ENCODE measurements at regions not wholly inside any gene's neighbourhood (a gene's known extent, or its start where the extent isn't known, plus 50 kb on each side); places are given as distances from the start of the nearest gene placed in this dataset.

DNA sequence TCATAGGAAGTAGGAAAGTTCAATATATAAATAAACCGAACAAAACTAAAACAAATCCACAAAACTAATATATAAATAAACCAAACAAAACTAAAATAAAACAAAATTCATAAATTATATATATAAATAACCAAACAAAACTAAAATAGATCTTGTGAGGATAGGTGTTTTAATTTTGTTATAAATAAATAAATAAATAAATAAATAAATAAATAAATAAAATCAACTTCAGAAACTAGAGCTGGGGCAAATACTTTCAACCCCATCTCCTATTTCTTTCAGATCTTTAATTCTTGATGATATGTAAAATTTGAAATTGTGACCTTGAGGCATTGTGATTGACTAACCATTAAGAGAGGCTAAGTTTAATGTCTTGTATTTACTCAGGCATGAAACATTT is 416.1 kb downstream of the SAMD5 start (continued):
- TF ChIP-seq OVOL2 (CRISPR knock-in tag; IDR thresholded peaks at IDR 0.05; ENCODE audit: borderline replicate concordance): no peak
- TF ChIP-seq, protein P1, sequence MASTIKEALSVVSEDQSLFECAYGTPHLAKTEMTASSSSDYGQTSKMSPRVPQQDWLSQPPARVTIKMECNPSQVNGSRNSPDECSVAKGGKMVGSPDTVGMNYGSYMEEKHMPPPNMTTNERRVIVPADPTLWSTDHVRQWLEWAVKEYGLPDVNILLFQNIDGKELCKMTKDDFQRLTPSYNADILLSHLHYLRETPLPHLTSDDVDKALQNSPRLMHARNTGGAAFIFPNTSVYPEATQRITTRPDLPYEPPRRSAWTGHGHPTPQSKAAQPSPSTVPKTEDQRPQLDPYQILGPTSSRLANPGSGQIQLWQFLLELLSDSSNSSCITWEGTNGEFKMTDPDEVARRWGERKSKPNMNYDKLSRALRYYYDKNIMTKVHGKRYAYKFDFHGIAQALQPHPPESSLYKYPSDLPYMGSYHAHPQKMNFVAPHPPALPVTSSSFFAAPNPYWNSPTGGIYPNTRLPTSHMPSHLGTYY (CRISPR knock-in tag; IDR thresholded peaks at IDR 0.05): no peak
- TF ChIP-seq, protein P2, sequence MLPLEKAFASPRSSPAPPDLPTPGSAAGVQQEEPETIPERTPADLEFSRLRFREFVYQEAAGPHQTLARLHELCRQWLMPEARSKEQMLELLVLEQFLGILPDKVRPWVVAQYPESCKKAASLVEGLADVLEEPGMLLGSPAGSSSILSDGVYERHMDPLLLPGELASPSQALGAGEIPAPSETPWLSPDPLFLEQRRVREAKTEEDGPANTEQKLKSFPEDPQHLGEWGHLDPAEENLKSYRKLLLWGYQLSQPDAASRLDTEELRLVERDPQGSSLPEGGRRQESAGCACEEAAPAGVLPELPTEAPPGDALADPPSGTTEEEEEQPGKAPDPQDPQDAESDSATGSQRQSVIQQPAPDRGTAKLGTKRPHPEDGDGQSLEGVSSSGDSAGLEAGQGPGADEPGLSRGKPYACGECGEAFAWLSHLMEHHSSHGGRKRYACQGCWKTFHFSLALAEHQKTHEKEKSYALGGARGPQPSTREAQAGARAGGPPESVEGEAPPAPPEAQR (CRISPR knock-in tag; IDR thresholded peaks at IDR 0.05): no peak
- TF ChIP-seq SOX15 (CRISPR knock-in tag; IDR thresholded peaks at IDR 0.05): no peak
- TF ChIP-seq GTF2I (CRISPR knock-in tag; conservative IDR thresholded peaks at IDR 0.05): no peak

DNA sequence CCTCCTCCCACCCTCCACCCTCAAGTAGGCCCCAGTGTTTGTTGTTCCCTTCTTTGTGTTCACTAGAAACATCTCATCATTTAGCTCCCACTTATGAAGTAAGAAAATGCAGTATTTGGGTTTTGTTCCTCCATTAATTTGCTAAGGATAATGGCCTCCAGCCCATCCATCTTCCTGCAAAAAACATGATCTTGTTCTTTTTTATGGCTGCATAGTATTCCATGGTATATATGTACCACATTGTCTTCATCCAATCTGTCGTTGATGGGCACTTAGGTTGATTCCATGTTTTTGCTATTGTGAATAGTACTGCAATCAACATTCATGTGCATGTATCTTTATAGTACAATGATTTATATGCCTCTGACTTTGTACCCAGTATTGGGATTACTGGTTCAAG is 416.8 kb upstream of the SASH1 start:
- TF ChIP-seq MXD4 (CRISPR knock-in tag; IDR thresholded peaks at IDR 0.05; ENCODE audit: borderline replicate concordance): no peak
- POLR2A ChIA-PET: no interaction called here
- Mint-ChIP-seq H3K4me3 (no peak overlapping the region), H3K27me3 (ENCODE audit: low read depth) (no peaks in the 10 kb centered on the region), H3K9me3 (peaks cover 35% of the 10 kb centered on the region), H3K36me3 (peaks cover 10% of the 10 kb centered on the region), H3K27ac (no peak overlapping the region), H3K4me1 (peaks cover 6% of the 10 kb centered on the region; the same call in 1 of the 2 replicates)
- CTCF ChIA-PET: no interaction called here
- ATAC-seq (no peak), DNase-seq (ENCODE audit: low spot score) (no peak)

DNA sequence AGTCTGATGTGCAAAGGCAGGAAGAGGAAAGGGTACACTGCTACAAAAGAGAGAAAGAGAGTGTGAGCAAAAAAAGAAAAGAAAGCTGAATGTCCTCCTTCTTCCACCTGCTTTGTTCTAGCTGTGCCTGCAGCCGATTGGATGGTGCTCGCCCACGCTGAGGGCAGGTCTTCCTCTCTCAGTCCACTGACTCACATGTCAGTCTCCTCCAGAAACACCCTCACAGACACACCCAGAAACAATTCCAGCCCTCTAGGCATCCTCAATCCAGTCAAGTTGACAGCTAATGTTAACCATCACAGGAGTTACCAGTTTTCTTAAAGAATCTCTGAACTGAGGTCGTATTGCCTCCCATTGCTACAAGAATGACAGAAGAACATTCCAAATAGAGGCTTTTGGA is 411.9 kb upstream of the SASH1 start:
- ATAC-seq (peak; percentile 79), DNase-seq (ENCODE audit: low spot score) (no peak)
- Mint-ChIP-seq H3K9me3 (peaks cover 33% of the 10 kb centered on the region), H3K36me3 (peaks cover 9% of the 10 kb centered on the region), H3K27me3 (ENCODE audit: low read depth) (no peaks in the 10 kb centered on the region), H3K4me1 (no peaks in the 10 kb centered on the region), H3K27ac (no peak overlapping the region), H3K4me3 (no peak overlapping the region)
- POLR2A ChIA-PET: no interaction called here
- CTCF ChIA-PET: no interaction called here
- TF ChIP-seq NFE2L1 (CRISPR knock-in tag; IDR thresholded peaks at IDR 0.05): no peak

DNA sequence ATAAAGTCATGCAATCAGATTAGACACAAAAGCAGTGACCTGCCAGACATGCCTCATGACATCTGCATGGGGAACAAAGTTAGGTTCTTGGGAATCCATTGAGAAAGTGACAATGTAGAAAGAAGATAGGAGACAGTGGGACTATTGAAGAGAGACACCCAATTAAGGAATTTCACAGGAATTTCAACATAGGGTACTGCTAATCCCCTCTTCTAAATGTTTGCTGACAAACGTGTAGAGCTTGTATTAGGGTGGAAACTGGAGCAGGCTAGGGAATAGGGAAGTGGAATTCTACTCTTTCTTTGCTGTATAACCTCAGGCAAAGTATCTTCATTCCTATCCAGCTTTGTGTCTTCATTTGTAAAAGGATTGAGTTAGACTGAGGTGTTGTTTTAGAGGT is 409.4 kb upstream of the SASH1 start:
- no peak overlapping the region for H3K27ac Mint-ChIP-seq
- DNase-seq (ENCODE audit: low spot score) (no peak), ATAC-seq (no peak; the same call in 1 of the 2 replicates)
- H3K27me3 Mint-ChIP-seq (ENCODE audit: low read depth): no peaks in the 10 kb centered on the region
- ChIA-PET CTCF (no interaction called here), POLR2A (no interaction called here)
- H3K4me1 Mint-ChIP-seq: no peaks in the 10 kb centered on the region
- peaks cover 6% of the 10 kb centered on the region; the same call in 1 of the 2 replicates for H3K36me3 Mint-ChIP-seq
- H3K9me3 Mint-ChIP-seq: peaks cover 8% of the 10 kb centered on the region
- H3K4me3 Mint-ChIP-seq: no peak overlapping the region
- TF ChIP-seq GTF2I (CRISPR knock-in tag; conservative IDR thresholded peaks at IDR 0.05) (no peak), CBFB (CRISPR knock-in tag; IDR thresholded peaks at IDR 0.05; ENCODE audit: low read depth) (no peak), ZNF416 (CRISPR knock-in tag; IDR thresholded peaks at IDR 0.05) (no peak), KAT7 (CRISPR knock-in tag; IDR thresholded peaks at IDR 0.05; ENCODE audit: borderline replicate concordance) (no peak), MXD4 (CRISPR knock-in tag; IDR thresholded peaks at IDR 0.05; ENCODE audit: borderline replicate concordance) (no peak), EMX1 (CRISPR knock-in tag; IDR thresholded peaks at IDR 0.05) (no peak), OVOL2 (CRISPR knock-in tag; IDR thresholded peaks at IDR 0.05; ENCODE audit: borderline replicate concordance) (no peak), ZNF317 (CRISPR knock-in tag; IDR thresholded peaks at IDR 0.05; ENCODE audit: borderline replicate concordance, low read depth) (no peak)
- TF ChIP-seq, protein P3, sequence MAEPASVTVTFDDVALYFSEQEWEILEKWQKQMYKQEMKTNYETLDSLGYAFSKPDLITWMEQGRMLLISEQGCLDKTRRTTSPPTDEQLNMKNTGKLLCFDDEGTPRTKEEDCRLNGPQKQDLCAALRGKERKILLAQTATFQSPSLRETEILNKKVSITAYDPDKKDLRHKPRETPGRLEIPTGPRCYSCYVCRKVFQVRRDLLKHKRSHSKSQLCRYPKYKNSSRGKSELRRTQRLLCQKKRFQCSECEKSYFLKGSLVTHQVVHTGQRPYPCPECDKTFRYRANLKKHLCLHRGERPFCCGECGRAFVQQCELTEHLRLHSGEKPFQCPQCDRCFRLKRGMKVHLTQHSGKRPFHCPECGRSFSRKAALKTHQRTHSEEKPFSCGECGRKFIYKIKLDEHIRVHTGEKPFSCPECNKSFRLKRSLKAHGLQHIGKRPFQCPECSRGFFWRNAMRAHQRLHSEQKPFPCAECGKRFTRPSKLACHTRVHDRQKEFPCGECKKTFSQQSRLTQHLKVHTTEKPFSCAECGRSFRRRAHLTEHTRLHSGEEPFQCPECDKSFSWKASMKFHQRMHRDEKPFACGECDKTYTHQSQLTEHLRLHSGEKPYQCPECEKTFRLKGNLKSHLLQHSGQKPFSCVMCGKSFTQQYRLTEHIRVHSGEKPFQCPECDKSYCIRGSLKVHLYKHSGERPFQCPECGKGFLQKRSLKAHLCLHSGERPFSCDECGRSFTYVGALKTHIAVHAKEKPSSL (CRISPR knock-in tag; conservative IDR thresholded peaks at IDR 0.05): no peak
- TF ChIP-seq, protein P4, sequence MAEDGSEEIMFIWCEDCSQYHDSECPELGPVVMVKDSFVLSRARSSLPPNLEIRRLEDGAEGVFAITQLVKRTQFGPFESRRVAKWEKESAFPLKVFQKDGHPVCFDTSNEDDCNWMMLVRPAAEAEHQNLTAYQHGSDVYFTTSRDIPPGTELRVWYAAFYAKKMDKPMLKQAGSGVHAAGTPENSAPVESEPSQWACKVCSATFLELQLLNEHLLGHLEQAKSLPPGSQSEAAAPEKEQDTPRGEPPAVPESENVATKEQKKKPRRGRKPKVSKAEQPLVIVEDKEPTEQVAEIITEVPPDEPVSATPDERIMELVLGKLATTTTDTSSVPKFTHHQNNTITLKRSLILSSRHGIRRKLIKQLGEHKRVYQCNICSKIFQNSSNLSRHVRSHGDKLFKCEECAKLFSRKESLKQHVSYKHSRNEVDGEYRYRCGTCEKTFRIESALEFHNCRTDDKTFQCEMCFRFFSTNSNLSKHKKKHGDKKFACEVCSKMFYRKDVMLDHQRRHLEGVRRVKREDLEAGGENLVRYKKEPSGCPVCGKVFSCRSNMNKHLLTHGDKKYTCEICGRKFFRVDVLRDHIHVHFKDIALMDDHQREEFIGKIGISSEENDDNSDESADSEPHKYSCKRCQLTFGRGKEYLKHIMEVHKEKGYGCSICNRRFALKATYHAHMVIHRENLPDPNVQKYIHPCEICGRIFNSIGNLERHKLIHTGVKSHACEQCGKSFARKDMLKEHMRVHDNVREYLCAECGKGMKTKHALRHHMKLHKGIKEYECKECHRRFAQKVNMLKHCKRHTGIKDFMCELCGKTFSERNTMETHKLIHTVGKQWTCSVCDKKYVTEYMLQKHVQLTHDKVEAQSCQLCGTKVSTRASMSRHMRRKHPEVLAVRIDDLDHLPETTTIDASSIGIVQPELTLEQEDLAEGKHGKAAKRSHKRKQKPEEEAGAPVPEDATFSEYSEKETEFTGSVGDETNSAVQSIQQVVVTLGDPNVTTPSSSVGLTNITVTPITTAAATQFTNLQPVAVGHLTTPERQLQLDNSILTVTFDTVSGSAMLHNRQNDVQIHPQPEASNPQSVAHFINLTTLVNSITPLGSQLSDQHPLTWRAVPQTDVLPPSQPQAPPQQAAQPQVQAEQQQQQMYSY (CRISPR knock-in tag; IDR thresholded peaks at IDR 0.05): no peak
- TF ChIP-seq, protein P5, sequence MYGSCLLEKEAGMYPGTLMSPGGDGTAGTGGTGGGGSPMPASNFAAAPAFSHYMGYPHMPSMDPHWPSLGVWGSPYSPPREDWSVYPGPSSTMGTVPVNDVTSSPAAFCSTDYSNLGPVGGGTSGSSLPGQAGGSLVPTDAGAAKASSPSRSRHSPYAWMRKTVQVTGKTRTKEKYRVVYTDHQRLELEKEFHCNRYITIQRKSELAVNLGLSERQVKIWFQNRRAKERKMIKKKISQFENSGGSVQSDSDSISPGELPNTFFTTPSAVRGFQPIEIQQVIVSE (CRISPR knock-in tag; IDR thresholded peaks at IDR 0.05; ENCODE audit: borderline replicate concordance): no peak
- TF ChIP-seq, protein P6, sequence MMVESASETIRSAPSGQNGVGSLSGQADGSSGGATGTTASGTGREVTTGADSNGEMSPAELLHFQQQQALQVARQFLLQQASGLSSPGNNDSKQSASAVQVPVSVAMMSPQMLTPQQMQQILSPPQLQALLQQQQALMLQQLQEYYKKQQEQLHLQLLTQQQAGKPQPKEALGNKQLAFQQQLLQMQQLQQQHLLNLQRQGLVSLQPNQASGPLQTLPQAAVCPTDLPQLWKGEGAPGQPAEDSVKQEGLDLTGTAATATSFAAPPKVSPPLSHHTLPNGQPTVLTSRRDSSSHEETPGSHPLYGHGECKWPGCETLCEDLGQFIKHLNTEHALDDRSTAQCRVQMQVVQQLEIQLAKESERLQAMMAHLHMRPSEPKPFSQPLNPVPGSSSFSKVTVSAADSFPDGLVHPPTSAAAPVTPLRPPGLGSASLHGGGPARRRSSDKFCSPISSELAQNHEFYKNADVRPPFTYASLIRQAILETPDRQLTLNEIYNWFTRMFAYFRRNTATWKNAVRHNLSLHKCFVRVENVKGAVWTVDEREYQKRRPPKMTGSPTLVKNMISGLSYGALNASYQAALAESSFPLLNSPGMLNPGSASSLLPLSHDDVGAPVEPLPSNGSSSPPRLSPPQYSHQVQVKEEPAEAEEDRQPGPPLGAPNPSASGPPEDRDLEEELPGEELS (CRISPR knock-in tag; IDR thresholded peaks at IDR 0.05): no peak
- TF ChIP-seq, protein P7, sequence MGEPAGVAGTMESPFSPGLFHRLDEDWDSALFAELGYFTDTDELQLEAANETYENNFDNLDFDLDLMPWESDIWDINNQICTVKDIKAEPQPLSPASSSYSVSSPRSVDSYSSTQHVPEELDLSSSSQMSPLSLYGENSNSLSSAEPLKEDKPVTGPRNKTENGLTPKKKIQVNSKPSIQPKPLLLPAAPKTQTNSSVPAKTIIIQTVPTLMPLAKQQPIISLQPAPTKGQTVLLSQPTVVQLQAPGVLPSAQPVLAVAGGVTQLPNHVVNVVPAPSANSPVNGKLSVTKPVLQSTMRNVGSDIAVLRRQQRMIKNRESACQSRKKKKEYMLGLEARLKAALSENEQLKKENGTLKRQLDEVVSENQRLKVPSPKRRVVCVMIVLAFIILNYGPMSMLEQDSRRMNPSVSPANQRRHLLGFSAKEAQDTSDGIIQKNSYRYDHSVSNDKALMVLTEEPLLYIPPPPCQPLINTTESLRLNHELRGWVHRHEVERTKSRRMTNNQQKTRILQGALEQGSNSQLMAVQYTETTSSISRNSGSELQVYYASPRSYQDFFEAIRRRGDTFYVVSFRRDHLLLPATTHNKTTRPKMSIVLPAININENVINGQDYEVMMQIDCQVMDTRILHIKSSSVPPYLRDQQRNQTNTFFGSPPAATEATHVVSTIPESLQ (CRISPR knock-in tag; IDR thresholded peaks at IDR 0.05): no peak
